ENCODE measurements at regions not wholly inside any gene's neighbourhood (a gene's known extent, or its start where the extent isn't known, plus 50 kb on each side); places are given as distances from the start of the nearest gene placed in this dataset.

DNA sequence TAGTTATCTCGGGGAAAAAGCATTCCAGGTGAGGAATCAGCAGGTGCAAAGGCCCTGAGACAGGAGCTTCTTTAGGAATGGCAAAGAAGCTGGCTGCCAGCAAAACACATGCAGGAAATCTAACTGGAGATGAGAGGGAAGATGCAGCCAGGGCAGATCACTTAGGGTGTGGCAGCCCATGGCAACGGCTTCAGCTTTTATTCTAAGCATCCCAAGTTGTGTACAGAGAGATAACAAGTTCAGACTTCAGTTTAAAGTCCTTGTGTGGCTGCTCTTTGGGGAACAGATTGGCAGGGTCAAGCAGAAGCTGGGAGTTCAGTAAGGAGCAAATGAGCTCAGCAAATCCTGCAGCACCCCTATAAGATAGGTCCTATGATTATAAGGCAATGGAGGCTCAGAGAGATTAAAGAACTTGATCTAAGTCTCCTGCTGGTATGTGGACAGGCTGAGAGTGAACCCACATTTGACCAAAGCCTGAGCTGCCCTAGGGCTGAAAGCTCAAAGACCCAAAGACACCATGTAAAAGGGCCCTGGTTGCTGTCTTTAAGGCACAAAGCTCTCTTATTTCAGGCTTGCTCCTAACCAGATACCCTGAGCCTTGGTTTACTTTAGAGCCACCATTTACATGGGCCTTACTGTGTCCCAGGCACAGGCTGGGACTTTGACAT lies 466.8 kb downstream of the SOX6 start:
- no peak for DNase-seq

DNA sequence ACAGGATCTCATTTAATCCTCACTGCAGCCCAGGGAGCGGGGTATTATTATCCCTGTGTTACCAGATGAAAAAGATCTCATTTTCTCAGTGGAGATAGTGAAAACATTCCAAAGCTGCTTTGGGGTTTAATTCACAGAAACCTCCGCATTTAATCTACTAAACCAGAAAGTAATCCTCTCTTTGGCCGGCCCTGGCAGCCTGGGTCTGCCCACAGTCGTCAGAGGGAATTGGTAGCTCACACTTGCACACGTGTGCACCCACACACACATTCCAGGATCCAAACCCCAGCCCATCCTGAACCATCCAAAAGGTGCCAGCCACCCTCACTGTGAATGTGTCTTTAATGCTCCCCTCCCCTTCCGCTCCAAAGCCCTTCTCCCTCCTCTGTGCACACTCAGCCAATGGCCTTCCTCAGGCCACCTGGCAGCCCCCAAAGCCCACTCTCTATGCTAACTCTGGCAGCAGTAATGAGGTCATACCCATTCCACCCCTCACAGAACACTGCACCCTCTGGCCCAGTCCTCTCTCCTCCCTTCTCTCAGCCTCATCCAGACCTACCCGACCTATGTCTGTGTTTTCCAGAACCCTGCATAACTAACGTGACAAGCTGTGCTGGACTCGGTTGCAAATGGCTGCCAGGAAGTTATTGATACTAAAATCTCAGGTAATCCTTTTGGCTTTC lies 466.2 kb downstream of the SOX6 start:
- no peak for DNase-seq

DNA sequence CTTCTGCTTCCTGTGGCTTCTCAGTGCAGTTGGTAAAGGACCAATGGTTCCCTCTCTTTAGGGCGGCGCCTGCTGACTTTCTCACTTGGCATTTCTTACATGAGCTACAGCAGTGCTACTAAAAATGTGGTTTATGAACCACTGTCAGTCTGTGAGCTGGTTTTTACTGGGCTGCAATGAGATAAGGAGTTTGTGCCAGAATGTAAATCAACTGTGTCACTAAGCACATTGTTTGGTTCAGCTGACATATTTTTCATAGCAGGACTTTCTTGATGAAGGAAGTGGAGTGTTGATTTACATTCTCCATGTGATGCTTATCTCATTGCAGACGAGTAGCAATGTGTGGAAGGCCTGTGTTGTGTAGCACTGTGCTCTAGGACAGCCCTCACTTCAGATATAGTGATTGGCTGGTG lies 463.3 kb downstream of the SOX6 start:
- no peak for DNase-seq

DNA sequence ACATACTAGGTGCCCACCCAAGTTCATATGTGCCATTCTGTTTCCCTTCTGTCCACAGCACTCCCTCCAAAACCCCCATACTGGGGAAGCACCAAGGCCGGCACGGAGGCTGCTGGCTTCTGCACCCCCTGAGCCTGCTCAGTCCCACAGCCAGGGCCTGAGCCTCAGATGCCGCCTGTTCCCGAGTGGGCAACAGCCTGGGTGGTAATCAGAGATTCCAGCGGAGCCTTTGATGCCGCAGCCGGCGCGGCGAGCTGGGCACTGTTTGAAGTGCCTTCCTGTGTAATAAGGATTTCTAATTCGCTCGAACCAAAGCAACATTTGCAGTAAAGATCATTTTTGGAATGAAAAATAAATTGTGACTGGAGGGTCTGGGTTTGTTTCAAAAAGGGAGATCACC lies 460.3 kb downstream of the SOX6 start:
- no peak for DNase-seq

DNA sequence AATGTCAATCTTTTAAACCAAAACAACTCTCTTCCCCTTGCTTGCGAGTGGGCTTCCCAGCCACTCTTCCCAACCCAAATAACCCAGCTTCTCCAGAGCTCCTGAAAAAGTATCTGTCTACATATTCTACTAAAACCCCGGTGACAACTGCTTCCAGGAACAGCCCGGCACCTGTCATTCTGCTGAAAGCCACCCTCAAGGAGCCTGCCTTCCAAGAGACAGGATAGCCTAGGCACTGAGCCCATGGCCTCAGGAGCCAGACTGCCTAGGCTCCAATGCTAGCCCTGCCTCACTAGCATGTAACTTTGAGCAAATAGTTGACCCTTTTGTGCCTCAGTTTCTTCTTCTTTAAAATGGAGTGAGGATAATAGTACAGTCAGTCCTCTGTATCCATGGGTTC lies 459.8 kb downstream of the SOX6 start:
- DNase-seq: no peak

DNA sequence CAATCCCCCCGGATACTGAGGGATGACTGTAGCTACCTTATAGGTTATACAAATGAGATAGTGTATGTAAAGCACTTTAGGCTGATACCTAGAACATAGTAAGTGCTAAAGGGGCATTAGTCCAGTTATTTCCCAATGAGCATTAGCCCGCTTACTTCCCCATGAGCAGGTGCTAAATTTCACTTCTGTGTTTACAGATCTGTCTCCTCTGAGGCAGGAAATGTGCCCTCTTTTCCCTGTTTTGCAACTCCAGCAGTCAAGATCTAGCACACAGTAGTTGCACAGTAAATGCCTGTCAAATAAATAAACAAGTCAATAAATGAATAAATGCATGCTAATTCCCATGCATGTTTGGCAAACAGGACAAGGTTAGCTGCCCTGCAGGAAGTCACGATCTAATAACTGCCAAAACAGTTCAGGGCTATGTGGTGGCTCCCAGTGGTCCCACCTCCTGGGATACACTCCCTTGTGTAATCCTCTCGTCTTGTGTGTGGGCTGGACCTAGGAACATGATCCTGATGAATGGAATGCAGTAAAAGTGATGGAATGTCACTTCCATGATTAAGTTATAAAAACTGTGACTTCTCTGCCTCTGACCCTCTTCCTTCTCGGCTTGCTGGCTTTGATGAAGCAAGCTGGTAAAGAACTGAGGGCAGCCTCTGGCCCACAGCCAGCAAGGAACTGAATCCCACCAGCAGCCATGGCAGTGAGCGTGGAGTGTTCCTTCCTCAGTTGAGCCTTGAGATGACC lies 459.0 kb downstream of the SOX6 start:
- no peak for DNase-seq

DNA sequence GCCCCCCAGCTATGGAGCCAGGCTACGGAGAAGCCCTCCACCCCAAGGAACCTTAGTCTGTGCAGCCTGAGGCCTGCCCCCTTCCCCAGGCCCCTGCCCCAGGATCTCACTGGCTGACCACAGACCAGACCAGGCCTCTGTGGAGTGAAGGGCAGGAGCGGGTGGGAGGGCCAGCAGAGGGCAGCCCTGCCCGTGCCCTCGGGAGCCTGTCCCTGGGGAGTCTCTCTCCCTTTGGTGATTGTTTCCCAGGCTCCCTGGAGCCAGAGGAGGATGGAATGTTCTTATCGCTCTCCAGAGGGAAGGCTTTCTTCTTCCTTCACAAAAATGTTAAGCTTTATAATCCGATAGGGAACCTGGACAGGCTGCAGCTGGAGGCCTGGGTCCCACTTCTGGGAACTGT lies 455.3 kb downstream of the SOX6 start:
- DNase-seq: no peak

DNA sequence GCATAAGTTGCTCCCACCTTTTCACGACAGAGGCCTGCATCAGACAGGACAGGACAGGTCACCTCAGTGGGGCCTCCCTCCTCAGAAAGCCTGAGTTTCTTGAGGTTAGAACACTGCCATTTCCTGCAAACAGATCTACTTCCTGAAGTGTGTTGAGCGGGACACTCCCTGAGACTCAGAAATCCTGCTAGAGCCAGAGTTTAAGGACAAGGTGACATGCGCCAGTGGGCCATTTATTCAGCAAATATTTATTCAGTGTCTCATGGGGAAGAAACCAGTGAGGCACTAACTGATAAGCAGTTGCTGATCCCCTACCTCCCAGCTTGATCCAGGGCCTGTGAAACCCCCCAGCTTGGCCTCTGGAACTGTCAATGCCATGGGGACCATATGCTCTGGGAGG lies 454.6 kb downstream of the SOX6 start:
- no peak for DNase-seq

DNA sequence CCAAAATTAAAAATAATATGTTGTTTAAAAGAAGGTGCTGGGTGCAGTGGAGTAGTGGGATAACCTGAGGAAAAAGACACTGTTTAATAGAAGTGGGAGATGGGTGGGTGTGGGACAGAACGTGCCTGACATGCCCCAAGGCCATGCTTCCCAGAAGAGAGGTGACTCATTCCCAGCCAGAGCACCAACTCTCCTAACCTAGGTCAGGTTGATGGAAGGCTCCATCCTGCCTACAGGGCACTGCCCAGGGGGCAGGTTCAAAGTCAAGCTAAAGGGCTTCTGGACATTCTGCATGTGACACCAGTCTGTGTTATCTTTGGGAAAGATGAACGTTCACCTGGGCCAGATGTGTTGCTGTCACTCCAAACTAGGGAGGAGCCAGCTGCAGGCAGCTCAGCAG lies 453.1 kb downstream of the SOX6 start:
- no peak for DNase-seq

DNA sequence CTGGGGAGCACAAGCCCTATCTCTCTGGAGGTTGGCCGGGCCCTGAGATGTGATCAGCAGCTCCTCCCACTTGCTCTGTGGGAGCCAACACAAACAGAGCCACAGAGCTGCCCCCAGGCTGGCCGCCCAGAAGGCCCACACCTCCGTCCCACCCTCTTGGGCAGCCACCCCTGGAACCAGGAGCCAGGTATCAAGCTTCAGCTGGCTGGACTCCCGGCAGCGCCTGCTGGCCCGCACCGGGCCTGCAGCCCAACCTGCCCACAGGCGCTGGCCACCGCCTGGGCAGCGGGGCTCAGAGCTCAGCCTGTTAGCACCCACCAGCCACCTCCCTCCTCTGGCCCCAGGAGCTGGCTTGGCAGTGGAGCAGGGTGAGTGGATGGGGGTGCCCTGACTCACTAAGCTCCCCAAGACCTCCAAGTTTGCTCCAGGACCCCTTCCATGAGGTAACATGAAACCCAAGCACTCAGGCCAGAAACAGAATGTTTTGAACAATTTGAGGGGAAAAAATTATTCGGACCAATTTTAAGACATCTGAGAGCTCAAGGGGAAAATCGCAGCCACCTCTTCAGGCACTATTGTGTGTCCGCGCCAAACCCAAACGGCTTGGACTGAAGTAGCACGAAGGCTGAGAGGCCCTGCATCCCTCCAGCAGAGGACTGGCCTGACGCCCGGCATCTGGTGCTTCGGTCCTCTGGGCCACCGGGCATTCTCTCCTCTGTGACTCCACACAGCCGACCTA lies 450.8 kb downstream of the SOX6 start:
- DNase-seq: no peak

DNA sequence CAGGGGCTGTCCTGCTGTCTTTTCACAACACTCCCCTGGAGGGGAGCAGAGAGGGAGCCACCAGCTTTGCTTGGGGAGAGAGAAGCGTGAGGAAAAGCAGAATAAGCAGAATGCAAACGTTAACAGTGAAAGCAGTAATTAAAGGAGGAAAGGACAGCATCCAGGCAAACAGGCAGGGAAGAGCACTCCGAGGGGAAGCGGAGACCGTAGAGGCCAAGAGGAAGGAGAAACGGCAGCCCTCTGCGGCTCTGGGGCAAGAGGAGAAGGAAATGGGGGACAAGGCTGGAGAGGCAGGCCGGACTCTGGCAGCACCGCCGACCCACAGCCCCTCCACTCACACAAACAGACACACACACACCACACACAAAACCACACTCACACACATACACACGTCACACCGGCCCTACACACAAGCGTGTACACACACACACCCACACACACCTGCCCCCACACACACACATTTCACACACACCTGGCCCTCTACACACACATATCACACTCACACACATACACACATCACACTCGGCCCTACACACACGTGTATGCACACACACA lies 449.8 kb downstream of the SOX6 start:
- no peak for DNase-seq

DNA sequence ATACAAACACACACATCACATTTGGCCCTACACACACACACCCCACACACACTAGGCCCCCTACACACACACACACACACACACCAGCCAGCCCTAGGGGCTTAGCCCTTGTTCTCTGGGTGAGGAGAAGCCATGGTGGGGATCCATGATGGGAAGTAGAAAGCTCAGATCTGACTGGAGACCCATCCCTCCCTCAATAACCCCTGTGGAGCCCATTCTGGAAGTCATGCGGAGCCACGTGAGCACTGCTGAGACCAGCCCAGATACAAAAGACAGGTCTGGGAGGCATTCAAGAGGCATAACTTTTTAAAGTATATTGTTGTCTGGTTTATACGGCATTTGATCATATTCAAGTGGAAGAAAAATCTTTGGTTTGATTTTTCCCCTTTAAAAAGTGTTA lies 448.5 kb downstream of the SOX6 start:
- no peak for DNase-seq

DNA sequence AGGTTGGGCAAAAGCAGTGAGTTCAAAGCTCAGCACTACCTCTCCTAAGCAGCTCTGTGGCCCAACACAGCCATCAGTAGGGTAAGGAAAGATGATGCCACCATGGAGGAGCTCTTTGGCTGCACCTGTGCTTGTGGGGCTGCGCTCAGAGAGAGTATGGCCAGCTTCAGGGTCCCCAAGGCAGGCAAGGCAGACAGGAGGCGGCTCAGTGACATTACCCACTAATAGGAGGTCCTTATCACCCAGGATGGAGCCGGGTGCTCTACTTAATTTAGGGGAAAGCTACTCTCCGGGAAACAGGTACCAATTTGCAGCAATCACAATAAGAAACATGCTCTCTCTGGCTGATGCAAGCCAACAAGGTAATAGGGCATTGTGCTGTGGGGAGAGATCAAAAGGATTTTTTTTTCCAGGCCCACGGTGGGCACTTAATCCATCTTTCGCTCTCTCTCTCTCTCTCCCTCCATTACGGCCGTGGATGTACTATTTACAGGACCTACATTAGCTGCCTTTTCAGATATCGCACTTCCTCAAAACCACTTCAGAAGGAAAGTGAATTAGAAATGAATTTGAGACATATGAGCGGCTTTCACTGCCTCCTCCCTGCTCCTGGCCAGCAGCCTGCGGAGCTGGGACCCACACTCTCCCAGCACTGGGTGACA lies 446.3 kb downstream of the SOX6 start:
- no peak for DNase-seq

DNA sequence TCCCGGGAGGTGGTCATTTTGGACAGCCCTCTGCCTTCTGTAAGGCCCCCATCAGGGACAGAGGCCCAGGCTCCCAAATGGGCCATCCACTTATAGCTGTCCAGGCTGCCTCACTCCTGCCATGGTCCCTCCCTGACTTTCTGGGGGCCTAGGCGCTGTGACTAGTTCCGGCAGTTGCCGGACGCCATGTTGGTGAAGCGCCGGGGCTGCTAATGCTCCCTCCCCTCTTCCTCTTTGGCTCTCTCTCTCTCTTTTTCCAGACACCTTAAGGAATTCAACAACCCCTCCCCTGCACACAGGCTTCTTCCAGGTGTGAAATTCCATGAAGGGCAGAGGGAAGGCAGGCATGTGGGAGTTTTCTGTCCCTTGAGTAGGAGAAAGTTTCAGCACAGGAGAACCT lies 445.6 kb downstream of the SOX6 start:
- no peak for DNase-seq

DNA sequence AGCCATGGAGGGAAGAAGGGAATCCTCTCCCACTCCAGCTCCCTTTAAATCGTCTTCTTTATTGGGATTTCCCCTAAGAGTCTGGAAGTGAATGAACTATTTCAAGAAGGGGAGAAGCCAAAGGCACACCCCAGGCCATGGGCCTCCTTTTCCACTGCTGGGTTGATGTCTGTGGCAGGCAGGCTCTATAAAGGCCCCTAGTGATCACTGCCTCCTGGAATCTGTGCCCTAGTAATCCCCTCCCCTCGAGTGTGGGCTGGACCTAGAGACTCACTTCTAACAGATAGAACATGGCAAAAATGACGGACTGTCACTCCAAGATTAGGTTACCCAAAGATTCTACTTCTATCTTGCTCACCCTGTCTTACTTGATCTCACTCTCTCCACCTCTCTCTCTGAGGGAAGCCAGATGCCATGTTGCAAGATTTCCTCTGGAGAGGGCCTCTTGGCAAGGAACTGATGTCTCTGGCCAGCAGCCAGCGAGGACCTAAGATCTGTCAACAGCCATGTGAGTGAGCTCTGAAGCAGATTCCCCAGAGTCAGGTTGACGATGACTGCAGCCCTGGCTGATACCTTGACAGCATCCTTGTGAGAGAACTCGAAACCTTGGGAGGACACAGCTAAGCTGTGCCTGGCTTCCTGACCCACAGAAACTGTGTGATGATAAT lies 444.8 kb downstream of the SOX6 start:
- no peak for DNase-seq

DNA sequence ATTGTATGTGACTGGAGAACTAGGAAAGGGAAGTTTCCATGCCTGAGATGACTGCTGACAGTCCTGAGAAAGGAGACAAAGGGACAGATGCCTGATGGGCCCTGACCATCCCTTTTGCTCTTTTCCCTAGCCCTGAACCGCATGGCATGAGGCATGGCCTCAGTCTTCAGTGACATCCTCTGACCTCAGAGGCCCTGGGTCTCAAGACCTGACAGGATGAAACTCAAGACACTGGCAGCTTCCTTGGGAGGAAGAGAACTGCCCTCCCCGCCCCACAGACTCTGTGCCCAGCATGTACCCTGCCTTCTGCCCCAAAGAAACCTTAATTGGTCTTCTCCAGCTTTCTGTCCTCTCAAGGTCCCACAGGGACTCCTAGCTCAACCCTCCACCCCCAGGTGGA lies 444.1 kb downstream of the SOX6 start:
- DNase-seq: no peak

DNA sequence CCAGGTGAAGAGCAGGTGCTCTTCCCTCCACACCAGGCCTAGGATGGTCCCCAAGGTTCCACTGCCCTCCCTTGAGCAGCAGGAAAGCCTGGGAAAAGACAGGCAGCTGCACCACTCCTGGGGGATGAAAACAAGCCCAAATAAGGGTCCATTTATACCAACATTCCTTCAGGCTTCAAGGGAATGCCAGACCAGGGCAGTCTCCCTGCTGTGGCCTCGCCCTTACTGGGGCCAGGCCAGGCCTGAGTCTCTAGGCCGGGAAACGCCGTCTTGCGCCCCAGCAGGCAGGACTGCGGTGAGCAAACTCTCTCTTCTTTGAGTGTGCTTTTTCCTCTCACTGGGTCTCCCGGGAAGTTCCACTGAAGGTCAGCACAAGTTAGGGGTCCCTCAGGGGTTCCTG lies 443.5 kb downstream of the SOX6 start:
- no peak for DNase-seq

DNA sequence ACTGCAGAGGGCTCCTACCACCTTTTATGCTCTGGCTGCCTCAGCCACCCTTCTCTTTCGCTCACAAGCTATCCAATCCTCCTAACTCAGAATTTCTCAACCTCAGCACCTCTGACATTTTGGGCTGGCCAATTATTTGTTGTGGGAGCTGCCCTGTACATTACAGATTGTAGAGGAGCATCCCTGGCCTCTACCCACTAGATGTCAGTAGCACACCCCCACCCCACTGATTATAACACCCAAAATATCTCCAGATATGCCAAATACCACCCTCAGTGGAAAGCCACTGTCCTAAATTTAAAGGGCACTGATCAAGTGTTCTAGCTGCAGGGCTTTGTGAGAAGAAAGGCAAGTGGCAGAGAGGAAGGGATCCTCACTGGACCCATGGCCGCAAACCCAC lies 443.1 kb downstream of the SOX6 start:
- no peak for DNase-seq

Data from activated CD8-positive, alpha-beta memory T cell treated with anti-CD3 and anti-CD28 coated beads, Interleukin-2, amount 50 U/mL, for 4 hours (primary cell).